Gastrocnemius medialis (tissue), 4 donors: ENCODE measurements at regions not wholly inside any gene's neighbourhood (a gene's known extent, or its start where the extent isn't known, plus 50 kb on each side); places are given as distances from the start of the nearest gene placed in this dataset.

ENCODE experiments used
- ATAC-seq, 2 donors: fragments of 150-250 bp; one replicate each; pipeline ENCODE4 v1.9.1; 2016
- DNase-seq, 2 donors: peaks; one replicate each; pipeline ENCODE4 v3.0.0-alpha.2; 2019
- H3K27ac ChIP-seq, 4 donors: fragments of 200-600 bp; sonication (generic); 1 replicate in 1 of 4; 2 replicates in 3 of 4; pipeline ENCODE4 v1.5.1; 2016 to 2018; ENCODE audit warnings: mild to moderate bottlenecking in 2 of 4, moderate library complexity in 1 of 4
- H3K27me3 ChIP-seq, 3 donors: fragments of 200-600 bp; sonication (generic) in 2 of 3; 1 replicate in 1 of 3; 2 replicates in 2 of 3; pipeline versions ENCODE4 v1.5.1 to v1.6.0; 2016 to 2019; ENCODE audit warnings: mild to moderate bottlenecking in 1 of 3, moderate library complexity in 1 of 3
- H3K36me3 ChIP-seq, 2 donors: fragments of 200-600 bp; sonication (generic) in 1 of 2; one replicate each; pipeline ENCODE4 v1.5.1; 2017 to 2018
- H3K4me1 ChIP-seq, 2 donors: fragments of 200-600 bp; sonication (generic) in 1 of 2; one replicate each; pipeline ENCODE4 v1.5.1; 2016 to 2017; ENCODE audit warnings: mild to moderate bottlenecking in 2 of 2
- H3K4me3 ChIP-seq, 4 donors: fragments of 200-600 bp; sonication (generic) in 3 of 4; 1 replicate in 1 of 4; 2 replicates in 3 of 4; pipeline ENCODE4 v1.5.1; 2016 to 2019; ENCODE audit warnings: mild to moderate bottlenecking in 2 of 4
- H3K9me3 ChIP-seq, 3 donors: fragments of 200-600 bp; sonication (generic) in 2 of 3; 1 replicate in 1 of 3; 2 replicates in 2 of 3; pipeline ENCODE4 v1.5.1; 2016 to 2019
- POLR2A ChIP-seq, 2 donors: fragments of 450-650 bp; IDR thresholded peaks; one replicate each; pipeline ENCODE4 v1.6.1; 2017; ENCODE audit warnings: antibody characterized with exemption in 2 of 2, mild to moderate bottlenecking in 2 of 2, moderate library complexity in 2 of 2
- in situ Hi-C, 4 donors: fragments of 200-750 bp; cut with MboI; loops; one replicate each; pipeline versions ENCODE4 v1.15.0 to v1.8.0; 2017; ENCODE audit warnings: low sequenced_read_pairs in 4 of 4
- intact Hi-C: fragments of 100-400 bp; cut with DNase I; formaldehyde crosslinking; loops from one replicate; pipeline ENCODE4 v1.15.1; 2023; ENCODE audit warnings: low total_unique reads
- TF ChIP-seq, protein P1 (sequence below), 5 experiments: fragments of 450-650 bp in 3 of 5; fragments of 200-600 bp in 2 of 5; sonication (generic) in 2 of 5; IDR thresholded peaks in 4 of 5; conservative IDR thresholded peaks in 1 of 5; 1 replicate in 4 of 5; 2 replicates in 1 of 5; pipeline ENCODE4 v1.5.1; 2016 to 2019; ENCODE audit warnings: antibody characterized with exemption in 5 of 5, mild to moderate bottlenecking in 3 of 5, moderate library complexity in 3 of 5

DNA sequence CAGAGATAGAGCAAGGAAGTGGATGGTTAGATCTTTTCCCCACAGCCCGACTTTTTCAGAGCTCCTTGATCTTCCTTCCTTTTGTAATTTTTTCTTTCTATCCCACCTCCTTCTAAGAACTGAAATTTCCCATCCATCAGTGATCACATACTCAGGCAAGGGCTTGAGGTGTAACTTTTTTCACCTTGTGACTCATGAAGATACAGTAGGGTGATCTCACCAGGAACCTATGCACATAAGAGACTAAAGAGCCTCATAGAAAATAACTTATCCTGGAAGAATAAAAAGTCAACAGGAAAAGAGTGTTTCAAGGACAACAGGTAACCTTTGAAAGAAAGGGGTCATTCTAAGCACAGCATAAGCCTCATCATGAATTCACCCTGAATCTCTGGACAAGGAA lies 131.2 kb upstream of the HCCS start:
- H3K27ac ChIP-seq: no peak overlapping the region
- no peak for TF ChIP-seq POLR2A (IDR thresholded peaks at IDR 0.05)
- H3K27me3 ChIP-seq: no peaks in the 10 kb centered on the region
- no peak overlapping the region for H3K4me3 ChIP-seq
- intact Hi-C loops: no loop called here
- H3K4me1 ChIP-seq: no peaks in the 10 kb centered on the region
- no peaks in the 10 kb centered on the region for H3K9me3 ChIP-seq
- in situ Hi-C loops: no loop called here
- H3K36me3 ChIP-seq: no peaks in the 10 kb centered on the region
- DNase-seq: no peak
- no peak for ATAC-seq

DNA sequence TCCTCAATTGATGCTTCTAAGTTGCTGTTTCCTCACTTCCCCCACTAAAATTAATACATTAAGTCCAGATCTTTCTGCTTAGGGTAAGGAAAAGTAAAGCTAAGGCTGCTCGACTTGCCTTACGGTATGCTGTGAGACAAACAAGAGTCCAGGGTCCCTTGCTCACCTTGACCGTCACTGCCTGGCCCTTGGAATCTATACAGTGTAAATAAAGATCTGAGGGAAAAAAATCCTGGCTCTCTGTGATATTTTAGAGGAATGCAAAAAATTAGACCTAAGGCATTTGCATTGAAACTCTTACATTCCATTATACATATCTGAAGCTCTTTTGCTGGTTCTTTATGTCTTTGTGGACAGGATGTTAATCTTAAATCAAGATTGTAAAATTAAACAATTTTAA lies 129.6 kb upstream of the HCCS start:
- DNase-seq (no peak), ATAC-seq (no peak)
- TF ChIP-seq POLR2A (IDR thresholded peaks at IDR 0.05): no peak
- TF ChIP-seq, protein P1, sequence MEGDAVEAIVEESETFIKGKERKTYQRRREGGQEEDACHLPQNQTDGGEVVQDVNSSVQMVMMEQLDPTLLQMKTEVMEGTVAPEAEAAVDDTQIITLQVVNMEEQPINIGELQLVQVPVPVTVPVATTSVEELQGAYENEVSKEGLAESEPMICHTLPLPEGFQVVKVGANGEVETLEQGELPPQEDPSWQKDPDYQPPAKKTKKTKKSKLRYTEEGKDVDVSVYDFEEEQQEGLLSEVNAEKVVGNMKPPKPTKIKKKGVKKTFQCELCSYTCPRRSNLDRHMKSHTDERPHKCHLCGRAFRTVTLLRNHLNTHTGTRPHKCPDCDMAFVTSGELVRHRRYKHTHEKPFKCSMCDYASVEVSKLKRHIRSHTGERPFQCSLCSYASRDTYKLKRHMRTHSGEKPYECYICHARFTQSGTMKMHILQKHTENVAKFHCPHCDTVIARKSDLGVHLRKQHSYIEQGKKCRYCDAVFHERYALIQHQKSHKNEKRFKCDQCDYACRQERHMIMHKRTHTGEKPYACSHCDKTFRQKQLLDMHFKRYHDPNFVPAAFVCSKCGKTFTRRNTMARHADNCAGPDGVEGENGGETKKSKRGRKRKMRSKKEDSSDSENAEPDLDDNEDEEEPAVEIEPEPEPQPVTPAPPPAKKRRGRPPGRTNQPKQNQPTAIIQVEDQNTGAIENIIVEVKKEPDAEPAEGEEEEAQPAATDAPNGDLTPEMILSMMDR (IDR thresholded peaks at IDR 0.05 in 4 of 5, conservative IDR thresholded peaks at IDR 0.05 in 1 of 5): no peak
- in situ Hi-C loops (no loop called here), intact Hi-C loops (no loop called here)
- H3K4me3 ChIP-seq: no peak overlapping the region
- H3K36me3 ChIP-seq: no peaks in the 10 kb centered on the region
- H3K9me3 ChIP-seq: no peaks in the 10 kb centered on the region
- no peak overlapping the region for H3K27ac ChIP-seq
- no peaks in the 10 kb centered on the region for H3K27me3 ChIP-seq
- no peaks in the 10 kb centered on the region for H3K4me1 ChIP-seq

DNA sequence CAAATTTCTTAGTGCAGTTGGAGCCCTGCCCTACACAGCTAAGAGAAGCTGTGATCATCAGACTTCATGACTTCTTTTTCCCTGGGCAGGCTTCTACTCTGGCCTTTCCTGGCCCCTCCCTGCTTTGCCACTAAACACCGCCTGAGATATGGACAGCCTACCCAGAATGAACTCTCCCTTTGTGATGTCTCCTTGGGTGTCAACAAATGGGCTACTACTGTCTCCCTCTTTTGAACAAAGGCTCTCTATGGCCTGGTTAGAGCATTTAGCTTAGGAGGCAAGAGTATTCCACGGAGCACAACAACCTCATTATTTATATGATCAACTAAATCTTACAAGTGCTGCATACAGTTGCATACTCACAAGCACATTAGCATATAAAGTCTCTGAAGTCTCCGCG lies 127.6 kb upstream of the HCCS start:
- intact Hi-C loops: no loop called here
- no peak overlapping the region for H3K4me3 ChIP-seq
- in situ Hi-C loops: no loop called here
- no peaks in the 10 kb centered on the region for H3K27me3 ChIP-seq
- ATAC-seq: no peak
- H3K27ac ChIP-seq: no peak overlapping the region
- TF ChIP-seq, protein P1 (IDR thresholded peaks at IDR 0.05 in 4 of 5, conservative IDR thresholded peaks at IDR 0.05 in 1 of 5): no peak
- TF ChIP-seq POLR2A (IDR thresholded peaks at IDR 0.05): no peak
- H3K36me3 ChIP-seq: no peaks in the 10 kb centered on the region
- H3K4me1 ChIP-seq: no peaks in the 10 kb centered on the region
- DNase-seq: no peak
- H3K9me3 ChIP-seq: no peaks in the 10 kb centered on the region

DNA sequence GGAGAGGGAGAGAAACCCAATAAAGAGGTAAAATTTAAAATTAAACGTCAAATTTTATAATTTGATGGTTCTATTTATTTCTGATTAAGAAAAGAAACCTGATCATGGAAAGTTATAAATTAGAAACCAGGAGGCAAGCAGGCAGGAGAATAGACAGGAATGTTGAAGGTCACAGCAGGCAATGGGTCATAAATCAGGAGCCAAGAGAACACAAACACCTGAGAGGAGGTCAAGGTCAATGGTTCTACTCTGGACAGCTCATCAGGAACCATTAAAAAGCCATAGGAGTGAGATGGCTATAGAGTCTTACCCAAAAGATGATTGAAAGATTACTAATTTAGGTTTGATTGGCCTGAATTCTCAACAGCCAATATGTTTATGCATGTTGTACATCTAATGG lies 126.9 kb upstream of the HCCS start:
- in situ Hi-C loops (no loop called here), intact Hi-C loops (no loop called here)
- no peaks in the 10 kb centered on the region for H3K27me3 ChIP-seq
- H3K4me1 ChIP-seq: no peaks in the 10 kb centered on the region
- no peaks in the 10 kb centered on the region for H3K9me3 ChIP-seq
- no peak for DNase-seq
- no peak for ATAC-seq
- H3K4me3 ChIP-seq: no peak overlapping the region
- H3K27ac ChIP-seq: no peak overlapping the region
- TF ChIP-seq POLR2A (IDR thresholded peaks at IDR 0.05): no peak
- TF ChIP-seq, protein P1 (IDR thresholded peaks at IDR 0.05 in 4 of 5, conservative IDR thresholded peaks at IDR 0.05 in 1 of 5): no peak
- H3K36me3 ChIP-seq: no peaks in the 10 kb centered on the region

DNA sequence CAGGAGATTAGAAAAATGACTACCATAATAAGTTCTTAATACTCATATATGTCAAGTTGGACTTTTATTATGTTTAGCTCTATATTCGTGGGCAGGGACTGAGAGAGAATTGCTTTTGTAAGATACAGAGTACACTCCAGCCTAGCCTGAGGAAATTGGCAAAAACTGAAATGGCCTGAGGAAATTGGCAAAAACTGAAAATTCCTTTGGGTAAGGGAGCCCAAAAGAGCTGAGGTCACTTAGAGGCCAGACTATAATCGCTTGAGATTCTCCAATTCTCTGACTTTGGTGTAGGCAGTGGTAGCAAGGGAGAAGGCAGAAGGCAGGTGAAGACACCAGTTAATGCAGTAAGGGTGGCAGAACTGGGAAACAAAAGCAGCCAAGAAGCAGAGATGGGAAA lies 124.5 kb upstream of the HCCS start:
- no peaks in the 10 kb centered on the region for H3K4me1 ChIP-seq
- H3K27me3 ChIP-seq: no peaks in the 10 kb centered on the region
- H3K36me3 ChIP-seq: no peaks in the 10 kb centered on the region
- no peak for DNase-seq
- no peak overlapping the region for H3K4me3 ChIP-seq
- no peak for ATAC-seq
- H3K9me3 ChIP-seq: no peaks in the 10 kb centered on the region
- H3K27ac ChIP-seq: no peak overlapping the region
- intact Hi-C loops (no loop called here), in situ Hi-C loops (no loop called here)
- TF ChIP-seq, protein P1 (IDR thresholded peaks at IDR 0.05 in 4 of 5, conservative IDR thresholded peaks at IDR 0.05 in 1 of 5): no peak
- no peak for TF ChIP-seq POLR2A (IDR thresholded peaks at IDR 0.05)
